Activated B cell treated with CpG ODN at 0.5 μM for 24 hours (primary cell): ENCODE measurements at regions not wholly inside any gene's neighbourhood (a gene's known extent, or its start where the extent isn't known, plus 50 kb on each side); places are given as distances from the start of the nearest gene placed in this dataset.

ENCODE experiments used
- ATAC-seq: fragments of 200-7000 bp; cut with Tn5 transposase; one replicate; pipeline ENCODE4 v1.10.0; 2021; ENCODE audit warnings: low read depth, mild to moderate bottlenecking, moderate library complexity
- CTCF ChIA-PET: fragments of 350-600 bp; sonication (Branson Sonifier 250); formaldehyde crosslinking; loops from one replicate; lab custom pipeline; 2021; ENCODE audit warnings: antibody characterized with exemption; lab: Charles Lee
- POLR2A ChIA-PET: fragments of 350-600 bp; sonication (Branson Sonifier 250); formaldehyde crosslinking; loops from one replicate; lab custom pipeline; 2021; ENCODE audit warnings: antibody characterized with exemption; lab: Charles Lee
- DNase-seq: peaks from one replicate; pipeline ENCODE4 v3.0.0; 2022
- H3K27ac Mint-ChIP-seq: one replicate; pipeline ENCODE4 v1.8.0; 2020; ENCODE audit warnings: mixed read lengths
- H3K27me3 Mint-ChIP-seq: one replicate; pipeline ENCODE4 v1.8.0; 2021; ENCODE audit warnings: mixed read lengths
- H3K36me3 Mint-ChIP-seq: one replicate; pipeline ENCODE4 v1.8.0; 2021; ENCODE audit warnings: low read depth, mixed read lengths
- H3K4me1 Mint-ChIP-seq: one replicate; pipeline ENCODE4 v1.8.0; 2021; ENCODE audit warnings: mixed read lengths
- H3K4me3 Mint-ChIP-seq: one replicate; pipeline ENCODE4 v1.8.0; 2020; ENCODE audit warnings: mild to moderate bottlenecking, mixed read lengths
- H3K9me3 Mint-ChIP-seq: one replicate; pipeline ENCODE4 v1.8.0; 2020; ENCODE audit warnings: mixed read lengths
- intact Hi-C: fragments of 100-400 bp; cut with micrococcal nuclease; formaldehyde crosslinking; loops from one replicate; pipeline ENCODE4 v1.15.1; 2024
- TF ChIP-seq, protein P1 (sequence below): fragments of 200-600 bp; IDR thresholded peaks from one replicate; pipeline ENCODE4 v1.8.0; 2022; ENCODE audit warnings: antibody characterized with exemption, mild to moderate bottlenecking

DNA sequence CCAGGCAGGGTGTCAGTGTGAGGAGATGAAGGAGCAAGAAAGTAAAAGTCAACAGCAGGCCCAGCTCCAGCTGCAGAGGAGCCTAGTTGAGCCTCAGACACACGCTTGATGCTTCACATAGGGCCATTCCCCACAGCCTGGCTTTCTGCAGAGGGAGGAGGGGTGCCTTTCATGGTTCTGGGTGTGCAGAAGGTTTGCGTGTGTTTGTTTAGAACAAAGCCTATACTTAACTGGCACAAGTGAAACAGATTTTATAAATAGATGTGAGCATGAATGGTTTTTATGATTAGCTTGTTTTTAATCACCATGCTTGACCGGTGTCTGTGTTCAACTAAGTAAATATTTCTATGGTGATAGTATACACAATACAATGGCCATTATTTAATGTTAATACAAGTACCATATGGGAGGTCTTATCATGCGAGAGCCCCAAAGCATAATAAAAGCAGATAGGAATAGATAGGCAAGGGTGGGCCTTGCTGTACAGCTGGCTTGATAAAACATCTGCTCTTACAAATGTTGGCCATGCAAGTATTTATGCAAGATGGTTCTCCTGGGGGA, 290.2 kb downstream of the ETS1 start:
- DNase-seq: no peak
- Mint-ChIP-seq H3K4me1 (peaks cover 87% of the 10 kb centered on the region), H3K27ac (peak overlapping the region; percentile 43), H3K27me3 (no peaks in the 10 kb centered on the region), H3K9me3 (no peaks in the 10 kb centered on the region), H3K36me3 (no peaks in the 10 kb centered on the region), H3K4me3 (no peak overlapping the region)
- CTCF ChIA-PET: interaction anchor here (3.1 kb wide), 1 partner anchor 334 kb away, joined by 14 read pairs; no protein-coding TSS in a partner anchor
- POLR2A ChIA-PET: interaction anchor here (0.5 to 2.1 kb wide), 5 partner anchors 22 to 430 kb away, joined by 3 to 14 read pairs (median 4); no protein-coding TSS in a partner anchor
- ATAC-seq: no peak
- intact Hi-C loops: no loop called here
- TF ChIP-seq, protein P1, sequence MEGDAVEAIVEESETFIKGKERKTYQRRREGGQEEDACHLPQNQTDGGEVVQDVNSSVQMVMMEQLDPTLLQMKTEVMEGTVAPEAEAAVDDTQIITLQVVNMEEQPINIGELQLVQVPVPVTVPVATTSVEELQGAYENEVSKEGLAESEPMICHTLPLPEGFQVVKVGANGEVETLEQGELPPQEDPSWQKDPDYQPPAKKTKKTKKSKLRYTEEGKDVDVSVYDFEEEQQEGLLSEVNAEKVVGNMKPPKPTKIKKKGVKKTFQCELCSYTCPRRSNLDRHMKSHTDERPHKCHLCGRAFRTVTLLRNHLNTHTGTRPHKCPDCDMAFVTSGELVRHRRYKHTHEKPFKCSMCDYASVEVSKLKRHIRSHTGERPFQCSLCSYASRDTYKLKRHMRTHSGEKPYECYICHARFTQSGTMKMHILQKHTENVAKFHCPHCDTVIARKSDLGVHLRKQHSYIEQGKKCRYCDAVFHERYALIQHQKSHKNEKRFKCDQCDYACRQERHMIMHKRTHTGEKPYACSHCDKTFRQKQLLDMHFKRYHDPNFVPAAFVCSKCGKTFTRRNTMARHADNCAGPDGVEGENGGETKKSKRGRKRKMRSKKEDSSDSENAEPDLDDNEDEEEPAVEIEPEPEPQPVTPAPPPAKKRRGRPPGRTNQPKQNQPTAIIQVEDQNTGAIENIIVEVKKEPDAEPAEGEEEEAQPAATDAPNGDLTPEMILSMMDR: no peak

DNA sequence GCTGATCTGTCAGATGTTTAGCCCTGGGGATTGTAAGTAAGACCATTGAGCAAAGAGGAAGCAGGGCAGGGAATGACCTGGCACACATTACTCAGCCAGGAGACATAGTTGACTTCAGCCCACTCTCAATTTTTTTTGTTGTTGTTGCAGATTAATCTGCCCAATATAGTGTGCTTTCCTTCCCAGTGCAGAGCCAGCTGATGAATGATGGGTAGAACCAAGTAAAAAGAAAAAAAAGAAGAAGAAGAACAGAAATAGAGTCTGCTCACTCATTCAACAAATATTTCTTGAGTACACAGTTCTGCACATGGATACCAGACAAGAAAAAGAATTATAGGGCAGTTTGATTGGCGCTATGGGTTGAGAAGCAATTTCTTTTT, 292.7 kb downstream of the ETS1 start:
- Mint-ChIP-seq H3K9me3 (no peaks in the 10 kb centered on the region), H3K36me3 (no peaks in the 10 kb centered on the region), H3K4me3 (peak overlapping the region; percentile 40), H3K27ac (peak overlapping the region; percentile 99), H3K4me1 (peaks cover 98% of the 10 kb centered on the region), H3K27me3 (no peaks in the 10 kb centered on the region)
- CTCF ChIA-PET: no interaction called here
- no peak for DNase-seq
- no peak for ATAC-seq
- POLR2A ChIA-PET: interaction anchor here (0.5 kb wide), 1 partner anchor 24 kb away, joined by 5 read pairs; no protein-coding TSS in a partner anchor
- intact Hi-C loops: no loop called here
- TF ChIP-seq, protein P1: no peak

DNA sequence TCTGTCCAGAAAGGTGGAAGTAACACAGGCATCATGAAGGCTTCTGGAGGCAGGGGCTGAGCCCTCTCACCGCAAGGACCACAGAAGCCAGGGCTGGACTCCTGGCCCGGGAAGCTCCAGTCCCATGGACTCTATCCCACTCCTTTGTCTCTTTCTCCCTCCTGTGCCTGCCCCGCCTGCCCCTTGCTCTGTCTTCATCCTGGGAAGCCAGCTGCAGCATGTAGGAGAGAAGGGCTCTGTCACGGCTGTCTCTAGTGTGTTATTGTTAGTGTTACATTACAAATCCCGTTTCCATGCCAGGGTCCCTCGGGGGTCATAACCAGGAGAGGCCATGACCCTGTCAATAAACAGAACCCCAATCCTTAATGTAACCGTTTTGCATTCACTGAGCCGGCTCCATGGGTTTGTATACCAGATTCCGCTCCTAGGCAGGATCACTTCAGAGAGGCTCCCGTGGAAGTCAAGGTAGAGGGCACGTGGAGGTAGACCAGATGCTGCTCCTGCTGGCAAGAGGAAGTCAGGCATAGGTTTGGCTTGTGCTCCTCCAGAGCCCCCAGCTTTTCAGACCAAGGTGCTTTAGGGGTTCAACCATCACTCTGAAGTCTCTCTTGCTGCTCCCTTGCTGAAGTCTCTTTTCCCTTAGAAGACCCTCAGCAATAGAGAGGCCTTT, 293.2 kb downstream of the ETS1 start:
- POLR2A ChIA-PET: interaction anchor here (5.9 to 6.1 kb wide), 2 partner anchors 177 to 227 kb away, joined by 90 to 105 read pairs; no protein-coding TSS in a partner anchor
- intact Hi-C loops: no loop called here
- CTCF ChIA-PET: no interaction called here
- ATAC-seq (no peak), DNase-seq (no peak)
- Mint-ChIP-seq H3K9me3 (no peaks in the 10 kb centered on the region), H3K4me1 (peaks cover 98% of the 10 kb centered on the region), H3K27ac (peak overlapping the region; percentile 99), H3K36me3 (no peaks in the 10 kb centered on the region), H3K27me3 (no peaks in the 10 kb centered on the region), H3K4me3 (peak overlapping the region; percentile 11)
- TF ChIP-seq, protein P1: no peak

DNA sequence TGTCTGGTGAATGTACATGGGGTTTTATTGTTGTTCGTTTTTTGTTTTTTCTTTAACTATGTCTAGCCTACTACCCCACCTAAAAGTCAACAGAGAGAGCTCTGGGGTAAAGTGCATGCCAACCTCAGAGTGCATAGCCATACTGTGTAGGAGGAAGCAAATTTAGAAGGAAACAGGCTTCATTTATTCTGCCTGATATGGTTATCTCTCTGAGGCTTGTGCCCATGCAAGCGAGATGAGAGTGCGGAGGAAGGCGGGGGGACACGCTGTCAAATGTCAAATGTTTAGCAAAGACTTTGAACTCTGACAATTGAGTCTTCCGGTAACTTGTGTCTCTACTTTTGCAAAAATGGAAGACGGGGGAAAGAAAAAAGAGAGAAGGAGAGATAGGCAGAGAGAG, 295.5 kb downstream of the ETS1 start:
- Mint-ChIP-seq H3K4me1 (peaks cover 95% of the 10 kb centered on the region), H3K4me3 (peak overlapping the region; percentile 85), H3K27ac (peak overlapping the region; percentile 99), H3K27me3 (no peaks in the 10 kb centered on the region), H3K9me3 (no peaks in the 10 kb centered on the region), H3K36me3 (no peaks in the 10 kb centered on the region)
- CTCF ChIA-PET: interaction anchor here (1.0 to 10.8 kb wide), 9 partner anchors 26 to 540 kb away, joined by 3 to 190 read pairs (median 11); no protein-coding TSS in a partner anchor
- POLR2A ChIA-PET: interaction anchor here (0.7 to 6.1 kb wide), 14 partner anchors 9 to 336 kb away, joined by 3 to 123 read pairs (median 28); no protein-coding TSS in a partner anchor
- TF ChIP-seq, protein P1: no peak
- ATAC-seq (peak; percentile 61), DNase-seq (peak; percentile 37)
- intact Hi-C loops: loop anchor here (1.0 to 2.0 kb wide), 3 partner anchors 10 to 403 kb away; partner anchors contain the start of gene FLI1

DNA sequence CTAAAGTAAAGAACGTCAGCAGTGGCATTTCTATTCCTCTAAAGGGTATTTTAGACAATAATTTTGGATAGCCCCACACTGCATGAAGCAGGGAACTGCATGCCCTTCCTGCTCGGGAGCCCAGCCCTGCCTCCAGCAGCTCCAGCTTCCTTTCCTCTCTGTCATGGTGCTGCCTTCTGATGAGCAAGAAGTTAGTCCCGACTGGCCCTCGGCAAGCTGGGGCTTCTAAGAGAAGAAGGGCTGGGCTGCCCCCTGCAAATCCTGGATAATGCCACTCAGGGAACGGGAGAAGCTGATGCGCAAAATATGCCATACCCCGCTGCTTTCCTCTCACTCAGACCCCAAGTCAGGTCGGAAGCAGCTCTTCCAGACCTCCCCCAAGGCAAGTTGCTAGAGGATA, 296.4 kb downstream of the ETS1 start:
- H3K4me1 Mint-ChIP-seq: peaks cover 95% of the 10 kb centered on the region
- peak overlapping the region; percentile 99 for H3K27ac Mint-ChIP-seq
- ChIA-PET POLR2A (interaction anchor here (0.6 to 6.1 kb wide), 32 partner anchors 9 to 550 kb away, joined by 3 to 123 read pairs (median 6); partner anchors contain the start of gene FLI1), CTCF (interaction anchor here (0.9 to 10.8 kb wide), 34 partner anchors 9 to 541 kb away, joined by 3 to 190 read pairs (median 6); no protein-coding TSS in a partner anchor)
- TF ChIP-seq, protein P1: no peak
- no peaks in the 10 kb centered on the region for H3K9me3 Mint-ChIP-seq
- no peak for ATAC-seq
- no peaks in the 10 kb centered on the region for H3K36me3 Mint-ChIP-seq
- intact Hi-C loops: loop anchor here (2.0 kb wide), 2 partner anchors 52 to 404 kb away; partner anchors contain the start of gene FLI1
- DNase-seq: no peak
- peak overlapping the region; percentile 85 for H3K4me3 Mint-ChIP-seq
- H3K27me3 Mint-ChIP-seq: no peaks in the 10 kb centered on the region
